Left cardiac atrium (tissue), 4 donors: ENCODE measurements at regions not wholly inside any gene's neighbourhood (a gene's known extent, or its start where the extent isn't known, plus 50 kb on each side); places are given as distances from the start of the nearest gene placed in this dataset.

Experiments
- ATAC-seq, 2 donors: fragments of 200-7000 bp; cut with Tn5 transposase; one replicate each; pipeline ENCODE4 v1.9.1; 2020; ENCODE audit warnings: mild to moderate bottlenecking in 2 of 2, moderate library complexity in 2 of 2
- DNase-seq: peaks from one replicate; pipeline ENCODE4 v3.0.0-alpha.2; 2020
- intact Hi-C, 2 donors: fragments of 100-400 bp; cut with DNase I; formaldehyde crosslinking; loops; one replicate each; pipeline versions ENCODE4 v1.14.1 to v1.15.1; 2022 to 2023
- donor health status: DM: no; HTN: yes; CAD: no.
- donor health status: DM: no; HTN: yes; CAD: no; lungs with severe emphysema.
- donor health status: DM: yes; HTN: yes; CAD: no.
- donor health status: Dilated cardiomyopathy.

- intact Hi-C loops, result no loop called here
- ATAC-seq (peak in 1 of 2 donors; percentile 93), DNase-seq (no peak)
Measured at GRCh38 chr15:61447981-61448380, 218.9 kb upstream of the RORA start.

GRCh38 chr15:61444585-61444984 is 215.5 kb upstream of the RORA start:
- intact Hi-C loops, result no loop called here
- ATAC-seq (no peak), DNase-seq (no peak)

GRCh38 chr15:61442821-61443220 is 213.7 kb upstream of the RORA start:
- ATAC-seq (peak in 1 of 2 donors; percentile 30), DNase-seq (no peak)
- intact Hi-C loops, result no loop called here

- intact Hi-C loops, result no loop called here
- ATAC-seq (peak in 1 of 2 donors; percentile 38), DNase-seq (no peak)
Measured at GRCh38 chr15:61441891-61442290, 212.8 kb upstream of the RORA start.

GRCh38 chr15:61426466-61426865 is 197.4 kb upstream of the RORA start:
- intact Hi-C loops, result no loop called here
- DNase-seq (no peak), ATAC-seq (no peak)

- intact Hi-C loops, result no loop called here
- DNase-seq (no peak), ATAC-seq (no peak)
Measured at GRCh38 chr15:61425934-61426333, 196.8 kb upstream of the RORA start.

- intact Hi-C loops, result no loop called here
- no peak for DNase-seq
- no peak for ATAC-seq
Measured at GRCh38 chr15:61422773-61423172, 193.7 kb upstream of the RORA start.

- intact Hi-C loops, result no loop called here
- no peak for DNase-seq
- ATAC-seq, result no peak
Measured at GRCh38 chr15:61421938-61422337, 192.8 kb upstream of the RORA start.

GRCh38 chr15:61421470-61421869 is 192.4 kb upstream of the RORA start:
- intact Hi-C loops, result no loop called here
- no peak for ATAC-seq
- DNase-seq, result no peak

GRCh38 chr15:61420546-61420945 is 191.4 kb upstream of the RORA start:
- intact Hi-C loops, result no loop called here
- no peak for DNase-seq
- no peak for ATAC-seq

GRCh38 chr15:61415617-61416120 is 186.6 kb upstream of the RORA start:
- intact Hi-C loops, result no loop called here
- no peak for ATAC-seq
- no peak for DNase-seq

- ATAC-seq, result peak in 1 of 2 donors; percentile 60
- no peak for DNase-seq
Measured at GRCh38 chr15:61411902-61412510, 182.9 kb upstream of the RORA start.

GRCh38 chr15:61410662-61411061 is 181.6 kb upstream of the RORA start:
- intact Hi-C loops, result no loop called here
- DNase-seq, result no peak
- ATAC-seq, result no peak

More at GRCh38 chr15:61411902-61412510, 182.9 kb upstream of the RORA start:
- intact Hi-C loops, result no loop called here

GRCh38 chr15:61404567-61404966 is 175.5 kb upstream of the RORA start:
- peak in 1 of 2 donors; percentile 68 for ATAC-seq
- intact Hi-C loops, result no loop called here
- DNase-seq, result no peak

GRCh38 chr15:61403884-61404283 is 174.8 kb upstream of the RORA start:
- ATAC-seq, result no peak
- no peak for DNase-seq
- intact Hi-C loops, result no loop called here

GRCh38 chr15:61401903-61402698 is 173.0 kb upstream of the RORA start:
- DNase-seq, result no peak
- ATAC-seq, result no peak
- intact Hi-C loops, result no loop called here

GRCh38 chr15:61398310-61398709 is 169.2 kb upstream of the RORA start:
- no peak for DNase-seq
- no peak for ATAC-seq
- intact Hi-C loops, result no loop called here

GRCh38 chr15:61396235-61396919 is 167.3 kb upstream of the RORA start:
- DNase-seq (no peak), ATAC-seq (no peak)
- intact Hi-C loops, result no loop called here

- intact Hi-C loops, result no loop called here
- ATAC-seq, result peak; percentile 39 to 90
- no peak for DNase-seq
Measured at GRCh38 chr15:61393949-61394348, 164.8 kb upstream of the RORA start.

- no peak for ATAC-seq
- intact Hi-C loops, result no loop called here
Measured at GRCh38 chr15:61393524-61393923, 164.4 kb upstream of the RORA start.

More at GRCh38 chr15:61393524-61393923, 164.4 kb upstream of the RORA start:
- DNase-seq, result no peak
